Activated CD8-positive, alpha-beta T cell treated with anti-CD3 and anti-CD28 coated beads, Interleukin-2, amount 10 ng/mL, durations not matched to agents 7 days and 5 days (primary cell): ENCODE measurements at regions not wholly inside any gene's neighbourhood (a gene's known extent, or its start where the extent isn't known, plus 50 kb on each side); places are given as distances from the start of the nearest gene placed in this dataset.

Experiments
- ATAC-seq: fragments of 150-1000 bp; cut with Tn5 transposase; one replicate; pipeline ENCODE4 v1.10.0; 2021; ENCODE audit warnings: moderate library complexity
- CTCF ChIA-PET: fragments of 350-600 bp; sonication (Branson Sonifier 250); formaldehyde crosslinking; loops from one replicate; lab custom pipeline; 2021; ENCODE audit warnings: antibody characterized with exemption; lab: Charles Lee
- POLR2A ChIA-PET: fragments of 350-600 bp; sonication (Branson Sonifier 250); formaldehyde crosslinking; loops from one replicate; lab custom pipeline; 2021; ENCODE audit warnings: antibody characterized with exemption; lab: Charles Lee
- DNase-seq: peaks from one replicate; pipeline ENCODE4 v3.0.0-alpha.2; 2020
- H3K27ac Mint-ChIP-seq: one replicate; pipeline ENCODE4 v1.8.0; 2021; ENCODE audit warnings: mild to moderate bottlenecking, mixed read lengths
- H3K27me3 Mint-ChIP-seq: one replicate; pipeline ENCODE4 v1.8.0; 2021; ENCODE audit warnings: low read depth, mixed read lengths
- H3K36me3 Mint-ChIP-seq: one replicate; pipeline ENCODE4 v1.8.0; 2021; ENCODE audit warnings: low read depth, mixed read lengths
- H3K4me1 Mint-ChIP-seq: one replicate; pipeline ENCODE4 v1.8.0; 2021; ENCODE audit warnings: low read depth, mixed read lengths
- H3K4me3 Mint-ChIP-seq: one replicate; pipeline ENCODE4 v1.8.0; 2021; ENCODE audit warnings: mild to moderate bottlenecking, mixed read lengths
- H3K9me3 Mint-ChIP-seq: one replicate; pipeline ENCODE4 v1.8.0; 2022; ENCODE audit warnings: mixed read lengths; ENCODE audit not compliant: insufficient read depth

DNA sequence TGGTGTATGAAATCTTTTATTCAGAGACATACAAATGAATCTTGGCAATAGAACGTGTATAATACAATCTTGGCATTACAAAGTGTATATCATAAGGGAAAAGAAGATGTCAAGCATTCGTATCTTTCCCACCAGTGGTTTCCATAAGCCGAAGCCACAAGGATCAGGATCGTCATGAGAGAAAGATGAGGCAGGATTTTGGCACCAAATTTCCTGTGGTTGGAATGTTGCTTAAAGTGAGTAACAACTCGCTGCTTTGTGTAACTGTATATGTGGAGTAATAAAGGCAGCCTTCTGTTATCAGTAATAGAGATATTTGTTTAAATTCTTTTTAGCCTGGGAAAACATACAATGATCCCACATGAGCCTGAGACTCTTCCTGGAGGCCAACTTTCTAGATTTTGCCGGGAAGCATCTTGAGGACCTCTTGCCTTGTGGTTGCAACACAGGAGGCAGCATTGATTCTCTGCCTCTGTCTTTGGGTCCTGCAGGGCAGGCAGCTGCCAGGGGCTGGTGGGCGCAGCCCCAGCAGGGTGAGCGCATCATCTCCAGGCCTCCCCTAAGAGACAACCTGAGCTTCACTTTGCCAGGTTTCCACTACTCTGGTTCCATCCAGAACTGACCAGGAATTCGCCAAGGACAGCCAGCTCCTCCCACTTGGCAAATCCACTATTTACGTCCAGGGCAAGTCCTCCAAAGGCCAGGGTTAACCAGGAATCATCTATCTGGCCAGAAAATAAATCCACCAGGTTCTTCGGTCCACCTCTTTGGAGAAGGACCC, 230.9 kb upstream of the SULF2 start:
- H3K4me3 Mint-ChIP-seq: no peak overlapping the region
- no peaks in the 10 kb centered on the region for H3K36me3 Mint-ChIP-seq
- DNase-seq: no peak
- no peak overlapping the region for H3K27ac Mint-ChIP-seq
- H3K4me1 Mint-ChIP-seq: no peaks in the 10 kb centered on the region
- ChIA-PET CTCF (no interaction called here), POLR2A (no interaction called here)
- no peaks in the 10 kb centered on the region for H3K9me3 Mint-ChIP-seq
- H3K27me3 Mint-ChIP-seq: peaks cover 2% of the 10 kb centered on the region
- ATAC-seq: no peak

DNA sequence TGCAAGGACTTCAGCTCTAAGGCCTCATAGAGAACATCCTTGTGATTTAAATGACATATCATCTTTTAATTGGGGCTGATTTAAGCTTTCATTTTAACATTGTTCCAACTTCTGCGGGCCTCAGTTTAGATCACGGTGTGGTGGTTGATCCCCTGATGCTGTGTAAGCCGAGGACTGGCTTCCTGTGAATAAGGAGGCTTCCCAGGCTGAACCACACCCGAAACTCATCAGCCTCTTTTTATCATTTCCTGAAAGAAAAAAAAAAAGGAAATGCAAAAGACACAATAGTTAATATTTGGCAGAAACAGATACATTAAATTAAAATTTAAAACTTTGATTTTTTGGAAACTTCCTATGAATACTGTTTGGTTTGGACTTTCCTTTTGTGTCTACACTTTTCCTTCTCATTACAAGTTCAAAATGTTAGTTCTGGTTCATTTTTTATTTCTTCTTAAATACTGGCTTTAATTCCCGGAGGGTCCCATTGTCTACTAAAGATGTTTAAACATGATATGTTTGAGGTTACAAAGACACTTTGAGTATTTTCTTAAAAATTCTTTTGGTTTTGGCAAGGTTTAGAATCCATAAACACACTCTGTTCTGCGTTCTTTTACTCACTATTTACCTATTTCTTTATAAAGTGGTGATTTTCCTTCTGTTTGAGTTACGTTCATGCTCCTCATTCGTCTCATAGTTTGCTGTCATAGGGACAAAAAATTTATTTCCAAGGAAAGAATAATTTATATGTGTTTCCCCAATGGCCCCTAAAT, 230.0 kb upstream of the SULF2 start:
- H3K4me1 Mint-ChIP-seq: no peaks in the 10 kb centered on the region
- ChIA-PET CTCF (no interaction called here), POLR2A (no interaction called here)
- H3K36me3 Mint-ChIP-seq: no peaks in the 10 kb centered on the region
- DNase-seq (no peak), ATAC-seq (no peak)
- H3K27me3 Mint-ChIP-seq: peaks cover 2% of the 10 kb centered on the region
- no peaks in the 10 kb centered on the region for H3K9me3 Mint-ChIP-seq
- no peak overlapping the region for H3K27ac Mint-ChIP-seq
- H3K4me3 Mint-ChIP-seq: no peak overlapping the region

DNA sequence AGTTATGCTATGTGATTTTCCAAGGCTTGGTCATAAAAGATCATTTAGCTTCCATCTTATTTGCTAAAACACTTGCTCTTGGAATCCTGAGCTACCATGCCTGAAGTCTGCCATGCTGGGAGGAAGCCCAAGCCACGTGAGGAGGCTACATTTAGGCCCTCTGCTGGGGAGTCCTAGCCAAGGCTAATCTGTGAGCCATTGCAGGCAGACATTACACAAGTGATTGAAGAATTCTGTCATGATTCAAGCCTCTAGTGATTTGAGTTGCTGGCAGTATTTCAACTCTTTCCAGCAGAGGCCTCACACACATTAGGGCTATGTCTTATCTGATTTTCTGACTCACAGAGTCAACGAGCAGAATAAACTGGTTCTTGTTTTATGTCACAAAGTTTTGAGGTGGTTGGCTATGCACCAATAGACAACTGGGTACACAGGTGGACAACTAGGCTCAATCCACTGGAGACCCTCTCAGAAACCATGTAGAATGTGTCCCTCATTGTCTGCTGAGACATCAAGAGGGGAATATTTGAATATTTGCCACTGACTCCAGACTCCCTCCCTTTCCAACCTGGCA, 227.2 kb upstream of the SULF2 start:
- CTCF ChIA-PET: interaction anchor here (1.2 kb wide), 1 partner anchor 11 kb away, joined by 3 read pairs; no protein-coding TSS in a partner anchor
- no peaks in the 10 kb centered on the region for H3K4me1 Mint-ChIP-seq
- POLR2A ChIA-PET: no interaction called here
- DNase-seq (no peak), ATAC-seq (no peak)
- H3K36me3 Mint-ChIP-seq: no peaks in the 10 kb centered on the region
- H3K9me3 Mint-ChIP-seq: peaks cover 6% of the 10 kb centered on the region
- H3K4me3 Mint-ChIP-seq: no peak overlapping the region
- H3K27ac Mint-ChIP-seq: no peak overlapping the region
- H3K27me3 Mint-ChIP-seq: peaks cover 2% of the 10 kb centered on the region

DNA sequence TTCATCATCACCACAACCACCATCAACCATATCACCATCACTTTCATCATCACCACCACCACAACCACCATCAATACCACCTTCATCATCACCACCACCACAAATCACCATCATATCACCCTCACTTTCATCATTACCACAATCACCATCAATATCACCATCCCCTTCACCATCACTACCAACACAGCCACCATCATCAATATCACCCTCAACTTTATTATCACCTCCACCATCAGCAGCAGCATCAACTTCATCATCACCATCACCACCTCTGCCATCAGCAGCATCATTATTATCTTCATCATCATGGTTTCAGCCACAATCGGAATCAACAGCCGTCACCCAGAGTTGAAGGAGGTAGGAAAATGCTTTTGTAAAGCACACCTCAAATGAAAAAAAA, 225.7 kb upstream of the SULF2 start:
- ChIA-PET POLR2A (no interaction called here), CTCF (interaction anchor here (1.2 kb wide), 1 partner anchor 10 kb away, joined by 3 read pairs; no protein-coding TSS in a partner anchor)
- H3K27ac Mint-ChIP-seq: no peak overlapping the region
- peaks cover 4% of the 10 kb centered on the region for H3K27me3 Mint-ChIP-seq
- no peaks in the 10 kb centered on the region for H3K36me3 Mint-ChIP-seq
- no peaks in the 10 kb centered on the region for H3K4me1 Mint-ChIP-seq
- ATAC-seq (no peak), DNase-seq (no peak)
- no peak overlapping the region for H3K4me3 Mint-ChIP-seq
- peaks cover 9% of the 10 kb centered on the region for H3K9me3 Mint-ChIP-seq

DNA sequence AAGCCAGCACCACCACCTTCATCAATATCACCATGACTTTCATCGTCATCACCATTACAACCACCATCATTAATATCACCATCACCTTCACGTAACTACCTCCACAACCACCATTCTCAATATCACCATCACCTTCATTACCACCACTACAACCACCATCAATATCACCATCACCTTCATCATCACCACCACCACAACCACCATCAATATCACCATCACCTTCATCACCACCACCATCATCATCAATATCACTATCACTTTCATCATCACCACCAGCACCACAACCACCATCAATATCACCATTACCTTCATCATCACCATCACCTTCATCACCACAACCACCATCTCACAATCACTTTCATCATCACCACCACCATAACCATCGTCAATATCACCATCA, 225.3 kb upstream of the SULF2 start:
- no peak overlapping the region for H3K4me3 Mint-ChIP-seq
- CTCF ChIA-PET: no interaction called here
- H3K36me3 Mint-ChIP-seq: no peaks in the 10 kb centered on the region
- POLR2A ChIA-PET: no interaction called here
- ATAC-seq (no peak), DNase-seq (no peak)
- no peak overlapping the region for H3K27ac Mint-ChIP-seq
- peaks cover 4% of the 10 kb centered on the region for H3K27me3 Mint-ChIP-seq
- H3K9me3 Mint-ChIP-seq: peaks cover 9% of the 10 kb centered on the region
- H3K4me1 Mint-ChIP-seq: no peaks in the 10 kb centered on the region

DNA sequence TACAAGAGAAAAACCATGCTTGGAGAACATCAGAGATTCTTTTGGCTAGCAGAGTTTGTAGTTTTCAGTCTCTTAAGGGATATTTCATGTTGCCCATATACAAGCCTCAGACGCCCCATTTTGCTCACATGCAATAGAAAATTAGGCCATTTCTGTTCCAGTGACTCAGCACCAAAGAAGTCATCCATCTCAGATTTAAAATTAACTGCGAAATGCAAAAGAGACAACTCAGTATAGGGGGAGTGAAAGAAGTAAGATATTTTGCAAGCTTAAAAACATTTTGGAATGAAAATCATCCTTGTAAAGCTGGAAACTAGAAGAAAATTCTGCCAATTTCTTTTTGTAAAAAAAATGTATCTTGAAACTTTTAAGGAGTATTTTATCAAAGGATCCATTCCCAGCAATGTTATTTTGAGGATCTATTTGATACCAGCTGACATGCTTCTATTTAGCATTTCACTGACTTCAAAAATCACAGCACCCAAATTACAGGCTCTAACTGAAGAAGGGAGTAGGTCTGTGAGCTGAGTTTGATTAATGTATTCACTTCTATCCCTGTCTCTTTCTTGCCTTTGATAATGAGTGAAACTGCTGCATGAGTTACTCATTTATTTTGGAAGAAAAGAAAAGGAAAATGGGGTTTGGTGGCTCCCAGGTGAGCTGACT, 223.7 kb upstream of the SULF2 start:
- no peak for ATAC-seq
- Mint-ChIP-seq H3K9me3 (peaks cover 9% of the 10 kb centered on the region), H3K4me3 (no peak overlapping the region), H3K27ac (no peak overlapping the region), H3K36me3 (no peaks in the 10 kb centered on the region), H3K27me3 (peaks cover 4% of the 10 kb centered on the region), H3K4me1 (no peaks in the 10 kb centered on the region)
- DNase-seq: no peak
- CTCF ChIA-PET: no interaction called here
- POLR2A ChIA-PET: no interaction called here

DNA sequence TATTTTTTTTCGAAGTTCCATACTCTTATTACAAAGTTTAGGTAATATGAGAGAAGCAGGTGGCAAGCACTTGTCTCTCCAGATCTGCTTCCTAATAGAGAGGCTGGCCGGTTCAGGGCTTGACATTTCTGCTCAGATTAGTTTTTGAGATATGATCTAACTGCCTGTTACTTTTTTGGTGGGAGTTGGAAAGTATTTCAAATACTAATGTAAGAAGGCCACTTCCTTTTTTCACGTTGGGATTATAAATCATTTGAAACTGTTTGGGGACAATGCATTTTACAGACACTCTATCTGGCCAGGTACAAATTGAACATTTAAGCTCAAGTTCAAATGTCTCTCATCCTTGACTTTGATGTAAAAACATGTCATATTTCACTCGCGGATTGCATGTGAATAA, 222.1 kb upstream of the SULF2 start:
- Mint-ChIP-seq H3K9me3 (peaks cover 9% of the 10 kb centered on the region), H3K27ac (no peak overlapping the region), H3K27me3 (peaks cover 4% of the 10 kb centered on the region), H3K4me3 (no peak overlapping the region), H3K36me3 (no peaks in the 10 kb centered on the region), H3K4me1 (no peaks in the 10 kb centered on the region)
- ChIA-PET CTCF (interaction anchor here (0.7 kb wide), 1 partner anchor 9 kb away, joined by 3 read pairs; no protein-coding TSS in a partner anchor), POLR2A (no interaction called here)
- no peak for ATAC-seq
- no peak for DNase-seq

DNA sequence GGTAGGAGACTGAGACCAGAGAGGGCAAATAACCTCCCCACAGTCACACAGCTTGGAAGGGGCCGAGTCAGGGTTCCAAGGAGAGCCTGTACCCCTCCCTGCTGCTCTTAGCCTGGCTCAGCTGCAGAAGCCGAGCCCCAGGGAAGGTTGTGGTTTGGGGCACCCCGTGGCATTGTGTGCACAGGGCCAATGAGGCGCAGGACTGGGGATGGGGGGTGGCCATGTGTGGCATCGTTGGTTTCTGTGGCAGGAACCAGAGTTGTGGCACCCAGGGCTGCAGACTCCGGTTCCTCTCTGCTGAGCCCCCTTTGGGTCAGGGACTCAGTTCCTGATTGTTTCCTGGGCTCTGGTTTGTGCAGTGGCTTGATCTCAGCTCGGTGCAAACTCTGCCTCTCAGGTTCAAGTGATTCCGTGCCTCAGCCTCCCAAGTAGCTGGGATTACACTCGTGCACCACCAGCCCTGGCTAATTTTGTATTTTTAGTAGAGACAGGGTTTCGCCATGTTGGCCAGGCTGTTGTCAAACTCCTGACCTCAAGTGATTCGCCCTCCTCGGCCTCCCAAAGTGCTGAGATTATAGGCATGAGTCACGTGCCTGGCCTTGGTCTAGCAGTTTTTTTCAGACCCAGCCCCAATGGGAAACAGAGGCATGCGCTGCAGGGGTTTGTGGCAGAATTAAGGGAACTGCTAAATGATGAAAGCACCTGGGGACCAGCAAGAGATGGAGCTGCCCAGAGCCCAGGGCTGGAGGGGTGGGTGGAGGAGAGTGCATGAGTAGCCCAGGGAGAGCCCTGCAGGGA, 221.0 kb upstream of the SULF2 start:
- CTCF ChIA-PET: no interaction called here

DNA sequence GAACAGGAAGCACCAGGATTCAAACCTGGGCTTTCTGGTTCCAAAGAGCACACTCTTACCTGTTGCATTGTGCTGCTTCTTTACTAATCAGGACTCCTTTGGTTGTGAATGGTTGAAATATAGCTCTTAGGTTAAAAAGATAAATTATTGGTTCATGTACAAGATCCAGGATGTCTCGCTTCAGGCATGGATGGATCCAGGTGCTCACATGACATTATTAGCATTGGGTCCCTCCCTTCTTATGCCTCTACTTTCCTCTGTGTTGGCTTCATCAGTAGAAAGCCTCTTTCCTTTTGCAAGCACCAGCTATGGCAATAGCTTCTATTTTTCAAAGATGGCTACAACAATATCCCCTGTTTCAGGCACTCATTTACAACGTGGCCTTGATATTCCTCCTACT, 217.7 kb upstream of the SULF2 start:
- H3K27ac Mint-ChIP-seq: no peak overlapping the region
- POLR2A ChIA-PET: no interaction called here
- peaks cover 4% of the 10 kb centered on the region for H3K27me3 Mint-ChIP-seq
- H3K9me3 Mint-ChIP-seq: peaks cover 8% of the 10 kb centered on the region
- no peaks in the 10 kb centered on the region for H3K36me3 Mint-ChIP-seq
- CTCF ChIA-PET: no interaction called here
- H3K4me1 Mint-ChIP-seq: no peaks in the 10 kb centered on the region
- no peak for ATAC-seq
- DNase-seq: no peak
- no peak overlapping the region for H3K4me3 Mint-ChIP-seq

More for the DNA sequence above, 221.0 kb upstream of the SULF2 start:
- H3K4me1 Mint-ChIP-seq: no peaks in the 10 kb centered on the region
- H3K27ac Mint-ChIP-seq: no peak overlapping the region
- no peaks in the 10 kb centered on the region for H3K36me3 Mint-ChIP-seq
- ATAC-seq (no peak), DNase-seq (no peak)
- H3K4me3 Mint-ChIP-seq: no peak overlapping the region
- peaks cover 4% of the 10 kb centered on the region for H3K27me3 Mint-ChIP-seq
- H3K9me3 Mint-ChIP-seq: peaks cover 9% of the 10 kb centered on the region
- POLR2A ChIA-PET: no interaction called here

DNA sequence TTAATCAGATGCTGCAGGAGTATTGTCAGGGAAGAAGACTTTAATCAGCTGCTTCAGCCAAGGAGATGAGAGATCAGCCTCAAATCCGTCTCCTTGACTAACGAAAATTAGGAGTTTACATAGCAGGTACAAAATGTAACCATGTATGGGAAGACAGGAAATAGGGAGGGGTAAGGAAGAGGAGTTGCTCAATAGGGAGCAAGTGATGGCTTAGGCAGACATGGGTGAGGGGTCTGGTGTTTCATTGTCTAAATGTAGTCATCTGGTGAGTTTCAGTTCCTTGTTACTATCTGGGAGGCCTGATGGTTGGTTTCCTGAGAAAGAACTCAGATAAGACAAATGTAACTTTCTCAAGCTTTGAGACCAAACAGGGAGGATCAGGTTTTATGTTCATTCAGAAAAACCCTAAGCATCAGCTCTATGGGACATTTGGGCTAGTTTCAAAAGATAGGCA, 217.3 kb upstream of the SULF2 start:
- Mint-ChIP-seq H3K27ac (no peak overlapping the region), H3K4me3 (no peak overlapping the region), H3K36me3 (no peaks in the 10 kb centered on the region), H3K4me1 (no peaks in the 10 kb centered on the region), H3K9me3 (peaks cover 3% of the 10 kb centered on the region), H3K27me3 (peaks cover 3% of the 10 kb centered on the region)
- ATAC-seq: no peak
- ChIA-PET POLR2A (no interaction called here), CTCF (no interaction called here)
- no peak for DNase-seq

DNA sequence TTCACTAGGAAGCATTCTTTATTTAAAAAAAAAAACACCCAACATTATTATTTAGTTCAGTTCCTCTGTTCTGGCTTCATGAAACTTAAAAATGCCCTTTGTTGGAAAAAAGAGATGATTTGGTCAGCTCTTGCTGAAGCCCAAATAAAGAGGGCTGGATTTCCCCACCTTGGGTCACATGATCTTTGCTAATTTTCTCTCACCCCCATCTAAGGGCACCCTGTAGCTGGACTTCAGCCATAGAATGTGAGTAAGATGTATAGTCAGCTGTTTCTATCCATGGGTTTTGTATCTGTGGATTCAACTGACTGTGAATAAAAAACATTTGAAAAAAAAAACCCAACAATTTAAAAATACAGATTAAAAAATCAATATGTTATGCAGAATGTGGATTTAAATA, 213.9 kb upstream of the SULF2 start:
- no peak for DNase-seq
- H3K9me3 Mint-ChIP-seq: no peaks in the 10 kb centered on the region
- CTCF ChIA-PET: no interaction called here

More for the DNA sequence above, 213.9 kb upstream of the SULF2 start:
- Mint-ChIP-seq H3K27me3 (no peaks in the 10 kb centered on the region), H3K4me3 (no peak overlapping the region), H3K27ac (no peak overlapping the region), H3K4me1 (no peaks in the 10 kb centered on the region), H3K36me3 (no peaks in the 10 kb centered on the region)
- POLR2A ChIA-PET: no interaction called here
- ATAC-seq: no peak
